Tibial nerve (tissue), 4 donors: ENCODE measurements at regions not wholly inside any gene's neighbourhood (a gene's known extent, or its start where the extent isn't known, plus 50 kb on each side); places are given as distances from the start of the nearest gene placed in this dataset.
A peak's percentile ranks its signal among the peaks of the same experiment; 100 is the strongest.

Experiments
- DNase-seq, 2 donors: peaks; one replicate each; pipeline ENCODE4 v3.0.0-alpha.2; 2019; ENCODE audit warnings: low spot score in 2 of 2
- H3K27ac ChIP-seq, 4 donors: fragments of 200-600 bp; sonication (generic) in 3 of 4; one replicate each; pipeline ENCODE4 v1.5.1; 2017 to 2019; ENCODE audit warnings: mild to moderate bottlenecking in 1 of 4
- H3K27me3 ChIP-seq, 2 donors: fragments of 200-600 bp; sonication (generic) in 1 of 2; one replicate each; pipeline versions ENCODE4 v1.5.1 to v1.6.0; 2017 to 2019
- H3K36me3 ChIP-seq, 3 donors: fragments of 200-600 bp; sonication (generic); one replicate each; pipeline ENCODE4 v1.5.1; 2018 to 2019
- H3K4me1 ChIP-seq, 4 donors: fragments of 200-600 bp; sonication (generic) in 3 of 4; one replicate each; pipeline ENCODE4 v1.5.1; 2017 to 2019
- H3K4me3 ChIP-seq, 4 donors: fragments of 200-600 bp; sonication (generic) in 3 of 4; one replicate each; pipeline ENCODE4 v1.5.1; 2017 to 2019; ENCODE audit warnings: mild to moderate bottlenecking in 1 of 4, moderate library complexity in 1 of 4
- H3K9me3 ChIP-seq, 4 donors: fragments of 200-600 bp; sonication (generic) in 3 of 4; one replicate each; pipeline ENCODE4 v1.5.1; 2017 to 2019
- EP300 ChIP-seq, 2 donors: sonication (generic); formaldehyde crosslinking; IDR thresholded peaks; one replicate each; pipeline ENCODE4 v1.6.1; 2017; ENCODE audit warnings: antibody characterized with exemption in 2 of 2, mild to moderate bottlenecking in 1 of 2
- POLR2A ChIP-seq, 2 donors: fragments of 450-650 bp; IDR thresholded peaks; one replicate each; pipeline ENCODE4 v1.6.1; 2017; ENCODE audit warnings: antibody characterized with exemption in 2 of 2, mild to moderate bottlenecking in 2 of 2, moderate library complexity in 2 of 2
- WGBS, 2 donors: methylation state at CpG; one replicate each; pipeline ENCODE4 v1.1.5; 2018; 5-methylcytosine and 5-hydroxymethylcytosine counted together
- TF ChIP-seq, protein P1 (sequence below), 5 experiments: fragments of 200-600 bp in 3 of 5; fragments of 450-650 bp in 2 of 5; sonication (generic) in 3 of 5; IDR thresholded peaks; one replicate each; pipeline ENCODE4 v1.5.1; 2016 to 2019; ENCODE audit warnings: antibody characterized with exemption in 5 of 5, mild to moderate bottlenecking in 3 of 5, moderate library complexity in 2 of 5

DNA sequence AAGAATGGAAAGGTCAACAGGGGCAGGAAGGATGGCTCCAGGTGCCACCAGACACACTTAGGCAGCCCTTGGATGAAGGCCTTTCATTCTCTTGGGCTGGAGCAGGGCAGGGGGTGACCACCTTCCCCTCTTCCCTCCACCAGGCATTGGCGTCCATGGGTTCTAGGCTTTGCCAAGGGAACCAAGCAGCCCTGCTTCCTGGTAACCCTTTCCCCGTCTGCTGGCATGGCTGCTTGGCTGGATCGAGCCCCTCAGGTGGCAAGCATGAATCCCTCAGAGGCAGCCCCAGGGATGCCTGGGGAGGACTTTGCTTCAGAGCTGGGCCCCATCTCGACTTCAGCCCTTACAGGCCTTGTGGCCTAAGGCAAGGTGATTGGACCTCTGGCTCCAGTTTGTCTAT, 185.1 kb upstream of the SYT13 start:
- Histone ChIP-seq H3K27me3 (no peaks in the 10 kb centered on the region), H3K4me3 (no peak overlapping the region), H3K9me3 (no peaks in the 10 kb centered on the region), H3K36me3 (no peaks in the 10 kb centered on the region), H3K4me1 (peaks cover 0 to 4% (median 0%) of the 10 kb centered on the region in 4 donors), H3K27ac (no peak overlapping the region)
- TF ChIP-seq, protein P1, sequence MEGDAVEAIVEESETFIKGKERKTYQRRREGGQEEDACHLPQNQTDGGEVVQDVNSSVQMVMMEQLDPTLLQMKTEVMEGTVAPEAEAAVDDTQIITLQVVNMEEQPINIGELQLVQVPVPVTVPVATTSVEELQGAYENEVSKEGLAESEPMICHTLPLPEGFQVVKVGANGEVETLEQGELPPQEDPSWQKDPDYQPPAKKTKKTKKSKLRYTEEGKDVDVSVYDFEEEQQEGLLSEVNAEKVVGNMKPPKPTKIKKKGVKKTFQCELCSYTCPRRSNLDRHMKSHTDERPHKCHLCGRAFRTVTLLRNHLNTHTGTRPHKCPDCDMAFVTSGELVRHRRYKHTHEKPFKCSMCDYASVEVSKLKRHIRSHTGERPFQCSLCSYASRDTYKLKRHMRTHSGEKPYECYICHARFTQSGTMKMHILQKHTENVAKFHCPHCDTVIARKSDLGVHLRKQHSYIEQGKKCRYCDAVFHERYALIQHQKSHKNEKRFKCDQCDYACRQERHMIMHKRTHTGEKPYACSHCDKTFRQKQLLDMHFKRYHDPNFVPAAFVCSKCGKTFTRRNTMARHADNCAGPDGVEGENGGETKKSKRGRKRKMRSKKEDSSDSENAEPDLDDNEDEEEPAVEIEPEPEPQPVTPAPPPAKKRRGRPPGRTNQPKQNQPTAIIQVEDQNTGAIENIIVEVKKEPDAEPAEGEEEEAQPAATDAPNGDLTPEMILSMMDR (IDR thresholded peaks at IDR 0.05): no peak
- TF ChIP-seq POLR2A (IDR thresholded peaks at IDR 0.05) (no peak), EP300 (IDR thresholded peaks at IDR 0.05) (no peak)
- WGBS, 2 donors: 88 to 92% methylated on average over 2 to 4 of the region's 4 CpGs
- no peak for DNase-seq

DNA sequence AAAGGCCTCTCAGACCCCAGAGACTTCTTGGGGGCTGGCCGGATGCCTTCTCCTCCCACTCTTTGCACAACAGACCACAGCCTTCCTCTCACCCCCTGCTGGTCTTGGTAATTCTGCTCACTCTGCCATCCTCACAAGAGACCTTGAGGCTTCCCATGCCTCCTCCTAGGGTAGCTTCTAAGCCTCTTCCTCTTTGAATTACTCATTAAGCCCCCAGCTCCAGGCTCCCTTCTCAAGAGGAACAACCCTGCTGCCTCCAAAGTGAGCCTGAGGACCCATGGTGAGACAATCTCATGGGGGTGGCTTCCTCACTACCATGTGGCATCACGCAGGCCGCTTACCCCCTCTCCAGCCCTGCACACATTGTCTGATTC, 184.6 kb upstream of the SYT13 start:
- H3K4me3 ChIP-seq: no peak overlapping the region
- 64 to 75% methylated on average over 2 to 3 of the region's 3 CpGs for WGBS, 2 donors
- TF ChIP-seq, protein P1 (IDR thresholded peaks at IDR 0.05): no peak
- TF ChIP-seq EP300 (IDR thresholded peaks at IDR 0.05) (no peak), POLR2A (IDR thresholded peaks at IDR 0.05) (no peak)
- no peaks in the 10 kb centered on the region for H3K9me3 ChIP-seq
- H3K4me1 ChIP-seq: peaks cover 0 to 4% (median 0%) of the 10 kb centered on the region in 4 donors
- no peak for DNase-seq
- H3K36me3 ChIP-seq: no peaks in the 10 kb centered on the region
- H3K27me3 ChIP-seq: no peaks in the 10 kb centered on the region
- H3K27ac ChIP-seq: no peak overlapping the region

DNA sequence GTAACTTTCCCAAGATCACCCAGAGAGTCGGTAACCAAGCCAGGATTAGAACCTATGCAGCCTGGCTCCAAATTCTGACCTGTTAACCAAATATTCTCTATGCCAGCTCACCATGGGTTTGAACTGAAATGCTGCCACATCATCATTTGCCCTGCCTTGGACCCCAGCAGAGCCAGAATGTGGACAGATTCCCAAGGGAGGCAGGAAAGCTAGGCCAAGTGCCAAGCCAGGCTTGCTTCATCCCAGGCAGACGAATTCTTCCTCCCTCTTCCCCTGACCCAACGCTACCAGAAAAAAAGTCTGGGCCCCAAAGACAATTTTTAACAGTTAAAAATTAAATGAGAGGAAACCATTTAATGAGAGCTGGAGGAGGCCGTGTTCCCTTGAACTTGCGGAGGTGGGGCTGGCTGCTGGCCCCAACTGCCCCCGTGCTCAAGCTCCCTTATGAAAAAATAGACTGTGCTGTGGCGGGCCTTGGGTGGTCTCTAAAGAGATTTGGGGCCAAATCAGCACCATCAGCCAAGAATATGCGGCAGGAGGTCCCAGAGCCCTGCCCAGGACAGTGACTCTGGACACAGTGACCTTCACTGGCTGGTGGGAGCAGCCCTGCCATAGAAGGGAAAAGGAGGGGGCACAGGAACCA, 184.1 kb upstream of the SYT13 start:
- H3K27ac ChIP-seq: no peak overlapping the region
- H3K36me3 ChIP-seq: no peaks in the 10 kb centered on the region
- 27 to 31% methylated on average over 8 of the region's 8 CpGs for whole genome bisulfite sequencing, 2 donors
- H3K4me1 ChIP-seq: peaks cover 0 to 4% (median 0%) of the 10 kb centered on the region in 4 donors
- peak in 1 of 2 donors; percentile 9 for DNase-seq
- no peak overlapping the region for H3K4me3 ChIP-seq
- TF ChIP-seq EP300 (IDR thresholded peaks at IDR 0.05) (no peak), POLR2A (IDR thresholded peaks at IDR 0.05) (no peak)
- TF ChIP-seq, protein P1 (IDR thresholded peaks at IDR 0.05): no peak
- no peaks in the 10 kb centered on the region for H3K9me3 ChIP-seq
- no peaks in the 10 kb centered on the region for H3K27me3 ChIP-seq

DNA sequence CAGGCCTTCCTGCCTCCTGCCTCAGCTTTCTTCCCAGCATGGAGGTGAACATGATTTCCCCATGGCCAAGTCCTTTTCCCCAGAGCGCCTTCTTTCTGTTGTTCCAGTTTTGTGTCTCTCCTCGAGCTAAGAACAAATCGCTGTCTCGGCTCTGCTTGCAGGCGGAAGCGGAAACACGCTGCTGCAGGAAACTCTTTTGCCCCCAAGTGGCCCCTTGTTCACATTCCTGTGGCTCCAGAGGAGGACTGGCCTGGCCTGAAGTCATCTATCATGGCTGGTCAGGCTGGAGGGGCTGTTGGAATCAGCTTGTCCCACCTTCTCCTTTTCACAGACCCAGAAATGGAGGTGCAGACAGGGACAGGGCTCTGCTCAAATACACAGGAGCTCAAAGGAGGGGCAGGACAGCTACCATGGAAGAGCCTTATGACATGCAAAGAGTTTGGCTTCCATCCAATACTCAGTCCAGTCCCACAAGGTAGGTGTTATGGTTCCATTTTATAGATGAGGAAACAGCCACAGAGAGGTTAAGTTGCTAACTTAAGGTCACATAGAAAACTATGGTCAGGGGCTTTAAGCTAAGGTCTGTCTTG, 182.2 kb upstream of the SYT13 start:
- DNase-seq: no peak
- 38 to 48% methylated on average over 7 of the region's 7 CpGs for WGBS, 2 donors
- no peak overlapping the region for H3K4me3 ChIP-seq

DNA sequence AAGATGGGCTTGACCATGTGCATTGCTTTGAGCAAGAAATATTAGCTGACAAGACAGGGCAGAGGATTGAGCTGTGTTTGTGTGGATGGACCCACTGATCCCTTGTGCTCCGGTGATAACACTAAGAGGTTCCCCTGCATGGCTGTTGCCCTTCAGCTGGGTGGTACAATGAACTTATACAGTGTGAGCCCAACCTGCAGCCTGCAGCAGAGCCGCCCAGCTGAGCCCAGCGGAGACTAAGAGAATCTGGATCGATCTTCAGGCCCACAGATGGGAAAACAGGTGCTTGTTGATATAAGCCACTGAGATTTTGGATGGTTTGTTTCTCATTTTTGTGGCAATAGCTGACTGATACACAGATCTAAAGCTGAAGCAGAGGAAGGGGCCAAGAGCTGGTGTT, 177.4 kb upstream of the SYT13 start:
- Histone ChIP-seq H3K27me3 (no peaks in the 10 kb centered on the region), H3K9me3 (no peaks in the 10 kb centered on the region), H3K4me1 (no peaks in the 10 kb centered on the region), H3K4me3 (no peak overlapping the region), H3K36me3 (no peaks in the 10 kb centered on the region), H3K27ac (no peak overlapping the region)
- WGBS, 2 donors: 84 to 85% methylated on average over 3 to 4 of the region's 4 CpGs
- TF ChIP-seq EP300 (IDR thresholded peaks at IDR 0.05): no peak
- TF ChIP-seq, protein P1 (IDR thresholded peaks at IDR 0.05): no peak
- TF ChIP-seq POLR2A (IDR thresholded peaks at IDR 0.05): no peak
- DNase-seq: no peak

More for the DNA sequence above, 182.2 kb upstream of the SYT13 start:
- Histone ChIP-seq H3K27ac (no peak overlapping the region), H3K36me3 (no peaks in the 10 kb centered on the region), H3K9me3 (no peaks in the 10 kb centered on the region), H3K27me3 (no peaks in the 10 kb centered on the region), H3K4me1 (peaks cover 0 to 4% (median 0%) of the 10 kb centered on the region in 4 donors)
- TF ChIP-seq EP300 (IDR thresholded peaks at IDR 0.05) (no peak), POLR2A (IDR thresholded peaks at IDR 0.05) (no peak)
- TF ChIP-seq, protein P1 (IDR thresholded peaks at IDR 0.05): no peak
